Mesenchymal stem cell (in vitro differentiated cells and primary cell): ENCODE measurements at regions not wholly inside any gene's neighbourhood (a gene's known extent, or its start where the extent isn't known, plus 50 kb on each side); places are given as distances from the start of the nearest gene placed in this dataset.

ENCODE experiments used
- DNase-seq: peaks from one replicate; pipeline ENCODE4 v3.0.0-alpha.2; 2013
- H2AFZ ChIP-seq: one replicate; pipeline ENCODE4 v1.6.1; 2013; ENCODE audit warnings: low read depth, mild to moderate bottlenecking, control low read depth, inconsistent platforms, low read length, moderate library complexity
- H2AK5ac ChIP-seq: 2 replicates; pipeline ENCODE4 v1.6.1; 2013; ENCODE audit warnings: low read length, moderate library complexity, mild to moderate bottlenecking, inconsistent platforms; ENCODE audit not compliant: severe bottlenecking
- H2BK120ac ChIP-seq: one replicate; pipeline ENCODE4 v1.6.1; 2013; ENCODE audit warnings: low read depth, mild to moderate bottlenecking, inconsistent platforms, low read length, moderate library complexity
- H2BK12ac ChIP-seq, 2 experiments: one replicate each; pipeline ENCODE4 v1.6.1; 2013; ENCODE audit warnings: inconsistent platforms in 2 of 2, low read length in 2 of 2, mild to moderate bottlenecking in 2 of 2, moderate library complexity in 2 of 2, control low read depth in 1 of 2
- H2BK15ac ChIP-seq: one replicate; pipeline ENCODE4 v1.6.1; 2013; ENCODE audit warnings: mild to moderate bottlenecking, low read depth, inconsistent platforms; ENCODE audit not compliant: poor library complexity, severe bottlenecking
- H2BK5ac ChIP-seq: 2 replicates; pipeline ENCODE4 v1.6.1; 2013; ENCODE audit warnings: low read depth, mild to moderate bottlenecking, low read length, control low read depth, inconsistent platforms; ENCODE audit not compliant: poor library complexity, severe bottlenecking
- H3K14ac ChIP-seq, 2 experiments: one replicate each; pipeline ENCODE4 v1.6.1; 2013; ENCODE audit warnings: inconsistent platforms in 2 of 2, low read length in 2 of 2, control low read depth in 1 of 2, mild to moderate bottlenecking in 1 of 2, moderate library complexity in 1 of 2
- H3K18ac ChIP-seq, 2 experiments: one replicate each; pipeline ENCODE4 v1.6.1; 2013; ENCODE audit warnings: inconsistent platforms in 2 of 2, low read length in 2 of 2, control low read depth in 1 of 2, low read depth in 1 of 2, mild to moderate bottlenecking in 1 of 2
- H3K23ac ChIP-seq, 2 experiments: one replicate each; pipeline ENCODE4 v1.6.1; 2013; ENCODE audit warnings: inconsistent platforms in 2 of 2, low read length in 2 of 2, mild to moderate bottlenecking in 2 of 2, moderate library complexity in 2 of 2, control low read depth in 1 of 2
- H3K27ac ChIP-seq: 2 replicates; pipeline ENCODE4 v1.5.1; 2013; ENCODE audit warnings: mild to moderate bottlenecking, moderate library complexity, low read length, control low read depth, inconsistent platforms; ENCODE audit not compliant: poor library complexity, severe bottlenecking
- H3K27me3 ChIP-seq, 2 experiments: 2 replicates each; pipeline versions ENCODE4 v1.6.1 to v1.7.0; 2013; ENCODE audit warnings: low read length in 2 of 2, mild to moderate bottlenecking in 2 of 2, moderate library complexity in 2 of 2, control low read depth in 1 of 2, inconsistent platforms in 1 of 2; ENCODE audit not compliant: control insufficient read depth in 1 of 2, insufficient read depth in 1 of 2
- H3K36me3 ChIP-seq, 2 experiments: 2 replicates each; pipeline versions ENCODE4 v1.6.1 to v1.7.0; 2013; ENCODE audit warnings: low read length in 2 of 2, control low read depth in 1 of 2, inconsistent platforms in 1 of 2, low read depth in 1 of 2, mild to moderate bottlenecking in 1 of 2; ENCODE audit not compliant: insufficient read depth in 2 of 2, control insufficient read depth in 1 of 2
- H3K4ac ChIP-seq, 2 experiments: one replicate each; pipeline ENCODE4 v1.6.1; 2013; ENCODE audit warnings: inconsistent platforms in 2 of 2, low read length in 2 of 2, mild to moderate bottlenecking in 2 of 2, moderate library complexity in 2 of 2, control low read depth in 1 of 2, low read depth in 1 of 2
- H3K4me1 ChIP-seq: 2 replicates; pipeline ENCODE4 v1.6.1; 2013; ENCODE audit warnings: low read depth, low read length, control low read depth; ENCODE audit not compliant: control insufficient read depth, insufficient read depth
- H3K4me2 ChIP-seq: 2 replicates; pipeline ENCODE4 v1.6.1; 2013; ENCODE audit warnings: low read length, mild to moderate bottlenecking, inconsistent platforms; ENCODE audit not compliant: poor library complexity, severe bottlenecking
- H3K4me3 ChIP-seq, 2 experiments: 2 replicates each; pipeline versions ENCODE4 v1.5.1 to v1.7.0; 2013; ENCODE audit warnings: low read length in 2 of 2, mild to moderate bottlenecking in 2 of 2, control low read depth in 1 of 2, low read depth in 1 of 2; ENCODE audit not compliant: insufficient read depth in 1 of 2
- H3K79me1 ChIP-seq: replicated peaks from 2 replicates; pipeline ENCODE4 v1.6.1; 2013; ENCODE audit warnings: mild to moderate bottlenecking, control low read depth, low read length, inconsistent platforms; ENCODE audit not compliant: poor library complexity, severe bottlenecking
- H3K9ac ChIP-seq: 2 replicates; pipeline ENCODE4 v1.7.0; 2013; ENCODE audit warnings: mild to moderate bottlenecking, low read length, moderate library complexity
- H3K9me3 ChIP-seq: 2 replicates; pipeline ENCODE4 v1.7.0; 2013; ENCODE audit warnings: mild to moderate bottlenecking, low read length; ENCODE audit not compliant: control insufficient read depth
- H4K8ac ChIP-seq: one replicate; pipeline ENCODE4 v1.6.1; 2013; ENCODE audit warnings: inconsistent platforms, mild to moderate bottlenecking, low read length, moderate library complexity
- H4K91ac ChIP-seq: one replicate; pipeline ENCODE4 v1.6.1; 2013; ENCODE audit warnings: mild to moderate bottlenecking, low read length, inconsistent platforms
- WGBS: methylation state at CpG from one replicate; pipeline ENCODE4 v1.1.7; 2013; ENCODE audit warnings: mixed read lengths; 5-methylcytosine and 5-hydroxymethylcytosine counted together

- no peak overlapping the region for H3K27ac ChIP-seq
- H3K9me3 ChIP-seq: no peaks in the 10 kb centered on the region
- H2BK15ac ChIP-seq: no peak overlapping the region
- H3K4ac ChIP-seq: no peak overlapping the region
- H2BK120ac ChIP-seq: no peak overlapping the region
- peak overlapping the region in 1 of 2 experiments; percentile 4 for H3K4me3 ChIP-seq
- H3K14ac ChIP-seq: no peak overlapping the region
- H3K36me3 ChIP-seq: no peaks in the 10 kb centered on the region
- WGBS: no CpG with 5 or more reads among the region's 1 CpG
- DNase-seq: no peak
- peak overlapping the region; percentile 76 for H3K9ac ChIP-seq
- H3K27me3 ChIP-seq: no peaks in the 10 kb centered on the region
- H2AK5ac ChIP-seq: no peak overlapping the region
- H3K4me1 ChIP-seq: peaks cover 3% of the 10 kb centered on the region
- H2BK5ac ChIP-seq: no peak overlapping the region
- no peak overlapping the region for H3K23ac ChIP-seq
- no peak overlapping the region for H4K8ac ChIP-seq
- H3K4me2 ChIP-seq: no peak overlapping the region
- H3K79me1 ChIP-seq: no peaks in the 10 kb centered on the region
- no peak overlapping the region for H4K91ac ChIP-seq
- H2BK12ac ChIP-seq: no peak overlapping the region
- no peak overlapping the region for H2AFZ ChIP-seq
- H3K18ac ChIP-seq: no peak overlapping the region
Measured at GRCh38 chr11:95375451-95375850, 144.4 kb upstream of the SESN3 start.

GRCh38 chr11:95374105-95374504 lies 143.1 kb upstream of the SESN3 start:
- no peaks in the 10 kb centered on the region for H3K27me3 ChIP-seq
- 87% methylated on average over 3 of the region's 4 CpGs for WGBS
- no peak overlapping the region for H3K4ac ChIP-seq

GRCh38 chr11:95373241-95373640 lies 142.2 kb upstream of the SESN3 start:
- DNase-seq: no peak
- no peaks in the 10 kb centered on the region for H3K27me3 ChIP-seq
- no peaks in the 10 kb centered on the region for H3K9me3 ChIP-seq
- H4K91ac ChIP-seq: no peak overlapping the region
- no peaks in the 10 kb centered on the region for H3K36me3 ChIP-seq
- no peak overlapping the region for H2BK15ac ChIP-seq
- no peak overlapping the region for H3K4ac ChIP-seq
- H2AK5ac ChIP-seq: no peak overlapping the region
- no peak overlapping the region for H2BK120ac ChIP-seq
- no peak overlapping the region for H2AFZ ChIP-seq
- H2BK5ac ChIP-seq: no peak overlapping the region
- H3K18ac ChIP-seq: peak overlapping the region in 1 of 2 experiments; percentile 35
- H3K4me3 ChIP-seq: no peak overlapping the region
- no peaks in the 10 kb centered on the region for H3K79me1 ChIP-seq
- no peak overlapping the region for H3K23ac ChIP-seq
- H4K8ac ChIP-seq: no peak overlapping the region
- no peak overlapping the region for H2BK12ac ChIP-seq
- H3K4me1 ChIP-seq: peaks cover 3% of the 10 kb centered on the region
- H3K14ac ChIP-seq: no peak overlapping the region
- no peak overlapping the region for H3K4me2 ChIP-seq
- H3K27ac ChIP-seq: no peak overlapping the region
- 89% methylated on average over 1 of the region's 1 CpG for WGBS
- H3K9ac ChIP-seq: no peak overlapping the region

More at GRCh38 chr11:95374105-95374504, 143.1 kb upstream of the SESN3 start:
- Histone ChIP-seq H3K18ac (no peak overlapping the region), H2AK5ac (no peak overlapping the region), H3K9me3 (no peaks in the 10 kb centered on the region), H3K79me1 (no peaks in the 10 kb centered on the region), H3K23ac (no peak overlapping the region), H3K27ac (no peak overlapping the region), H4K91ac (no peak overlapping the region), H3K14ac (no peak overlapping the region), H3K36me3 (no peaks in the 10 kb centered on the region), H2AFZ (no peak overlapping the region), H3K4me2 (no peak overlapping the region), H2BK5ac (no peak overlapping the region), H3K4me3 (no peak overlapping the region), H4K8ac (no peak overlapping the region), H2BK120ac (no peak overlapping the region), H2BK12ac (no peak overlapping the region), H3K9ac (no peak overlapping the region), H2BK15ac (no peak overlapping the region), H3K4me1 (peaks cover 3% of the 10 kb centered on the region)
- DNase-seq: no peak

- no peak for DNase-seq
- Histone ChIP-seq H2BK12ac (peak overlapping the region in 1 of 2 experiments; percentile 64), H3K9me3 (no peaks in the 10 kb centered on the region), H3K23ac (no peak overlapping the region), H2BK120ac (no peak overlapping the region), H3K9ac (no peak overlapping the region), H3K4me1 (peaks cover 5% of the 10 kb centered on the region), H2AK5ac (no peak overlapping the region), H4K8ac (no peak overlapping the region), H4K91ac (no peak overlapping the region), H3K27me3 (no peaks in the 10 kb centered on the region), H3K14ac (no peak overlapping the region), H3K36me3 (no peaks in the 10 kb centered on the region), H3K27ac (no peak overlapping the region), H2AFZ (no peak overlapping the region), H2BK15ac (no peak overlapping the region), H3K4me3 (no peak overlapping the region), H3K4me2 (no peak overlapping the region), H3K79me1 (no peaks in the 10 kb centered on the region), H3K4ac (no peak overlapping the region), H2BK5ac (no peak overlapping the region), H3K18ac (no peak overlapping the region)
- 100% methylated on average over 1 of the region's 1 CpG for whole genome bisulfite sequencing
Measured at GRCh38 chr11:95372097-95372656, 141.2 kb upstream of the SESN3 start.
